ENCODE measurements at regions not wholly inside any gene's neighbourhood (a gene's known extent, or its start where the extent isn't known, plus 50 kb on each side); places are given as distances from the start of the nearest gene placed in this dataset.

- no peak overlapping the region for H2BK12ac ChIP-seq (ENCODE audit: low read length)
- H3K27ac ChIP-seq (ENCODE audit: low read depth, low read length) = no peak overlapping the region
- H3K79me1 ChIP-seq (ENCODE audit: low read length) = no peaks in the 10 kb centered on the region
- H3K18ac ChIP-seq (ENCODE audit: low read length) = no peak overlapping the region
- no peak overlapping the region for H3K23ac ChIP-seq (ENCODE audit: low read length)
- H2AFZ ChIP-seq (ENCODE audit: insufficient read depth, low read length, poor library complexity) = no peak overlapping the region
- no peak overlapping the region for H4K91ac ChIP-seq (ENCODE audit: low read depth, low read length)
- H3K9ac ChIP-seq (ENCODE audit: low read length) = no peak overlapping the region
- no peak overlapping the region for H3K4me3 ChIP-seq (ENCODE audit: low read depth, low read length)
- H3K36me3 ChIP-seq (ENCODE audit: control insufficient read depth in 1 of 2, insufficient read depth in 2 of 2, low read length in 2 of 2) = no peaks in the 10 kb centered on the region
- H3K9me3 ChIP-seq (ENCODE audit: insufficient read depth, low read depth, low read length) = peaks cover 3% of the 10 kb centered on the region
- no peak overlapping the region for H2BK5ac ChIP-seq (ENCODE audit: low read depth, low read length, poor library complexity)
- H3K4ac ChIP-seq (ENCODE audit: low read depth, low read length) = no peak overlapping the region
- no peaks in the 10 kb centered on the region for H3K79me2 ChIP-seq (ENCODE audit: control insufficient read depth, insufficient read depth, low read length, poor library complexity)
- H3K14ac ChIP-seq (ENCODE audit: low read length) = no peak overlapping the region
- H2AK5ac ChIP-seq (ENCODE audit: low read length) = no peak overlapping the region
- no peak for DNase-seq
- no CpG with 5 or more reads among the region's 6 CpGs for WGBS (ENCODE audit: extremely low coverage, insufficient coverage, insufficient read length)
- H3K4me2 ChIP-seq (ENCODE audit: low read length) = no peak overlapping the region
- H2BK120ac ChIP-seq (ENCODE audit: insufficient read depth, low read length, poor library complexity) = no peak overlapping the region
- H3K4me1 ChIP-seq (ENCODE audit: control insufficient read depth in 1 of 2, insufficient read depth in 2 of 2, low read length in 2 of 2) = no peaks in the 10 kb centered on the region
- H4K12ac ChIP-seq (ENCODE audit: low read depth, low read length) = no peak overlapping the region
- H4K8ac ChIP-seq (ENCODE audit: low read depth, low read length) = no peak overlapping the region
- H3K27me3 ChIP-seq (ENCODE audit: insufficient read depth, low read length) = no peaks in the 10 kb centered on the region
These were observed 135.3 kb upstream of the NEDD9 start for GRCh38 chr6:11367638-11368199.

- Histone ChIP-seq H3K4me1 (ENCODE audit: control insufficient read depth in 1 of 2, insufficient read depth in 2 of 2, low read length in 2 of 2) (no peaks in the 10 kb centered on the region), H2BK12ac (ENCODE audit: low read length) (no peak overlapping the region), H2BK120ac (ENCODE audit: insufficient read depth, low read length, poor library complexity) (no peak overlapping the region), H3K27ac (ENCODE audit: low read depth, low read length) (no peak overlapping the region), H3K23ac (ENCODE audit: low read length) (no peak overlapping the region), H3K4me2 (ENCODE audit: low read length) (no peak overlapping the region), H4K8ac (ENCODE audit: low read depth, low read length) (no peak overlapping the region), H3K79me2 (ENCODE audit: control insufficient read depth, insufficient read depth, low read length, poor library complexity) (no peaks in the 10 kb centered on the region), H2AK5ac (ENCODE audit: low read length) (no peak overlapping the region), H3K27me3 (ENCODE audit: insufficient read depth, low read length) (no peaks in the 10 kb centered on the region), H3K9ac (ENCODE audit: low read length) (no peak overlapping the region), H4K91ac (ENCODE audit: low read depth, low read length) (no peak overlapping the region), H2BK5ac (ENCODE audit: low read depth, low read length, poor library complexity) (no peak overlapping the region), H3K4ac (ENCODE audit: low read depth, low read length) (no peak overlapping the region), H3K18ac (ENCODE audit: low read length) (no peak overlapping the region), H4K12ac (ENCODE audit: low read depth, low read length) (no peak overlapping the region), H3K79me1 (ENCODE audit: low read length) (no peaks in the 10 kb centered on the region), H3K9me3 (ENCODE audit: insufficient read depth, low read depth, low read length) (peaks cover 3% of the 10 kb centered on the region), H3K36me3 (ENCODE audit: control insufficient read depth in 1 of 2, insufficient read depth in 2 of 2, low read length in 2 of 2) (no peaks in the 10 kb centered on the region), H2AFZ (ENCODE audit: insufficient read depth, low read length, poor library complexity) (no peak overlapping the region), H3K14ac (ENCODE audit: low read length) (no peak overlapping the region), H3K4me3 (ENCODE audit: low read depth, low read length) (no peak overlapping the region)
- no peak for DNase-seq
- no CpG with 5 or more reads among the region's 4 CpGs for WGBS (ENCODE audit: extremely low coverage, insufficient coverage, insufficient read length)
These were observed 134.6 kb upstream of the NEDD9 start for GRCh38 chr6:11366934-11367637.

- Histone ChIP-seq H3K23ac (ENCODE audit: low read length) (no peak overlapping the region), H3K4me1 (ENCODE audit: control insufficient read depth in 1 of 2, insufficient read depth in 2 of 2, low read length in 2 of 2) (no peaks in the 10 kb centered on the region), H3K79me2 (ENCODE audit: control insufficient read depth, insufficient read depth, low read length, poor library complexity) (no peaks in the 10 kb centered on the region), H3K27me3 (ENCODE audit: insufficient read depth, low read length) (no peaks in the 10 kb centered on the region), H4K12ac (ENCODE audit: low read depth, low read length) (no peak overlapping the region), H3K18ac (ENCODE audit: low read length) (no peak overlapping the region), H3K9me3 (ENCODE audit: insufficient read depth, low read depth, low read length) (peaks cover 3% of the 10 kb centered on the region), H3K27ac (ENCODE audit: low read depth, low read length) (no peak overlapping the region), H2BK120ac (ENCODE audit: insufficient read depth, low read length, poor library complexity) (no peak overlapping the region), H3K14ac (ENCODE audit: low read length) (no peak overlapping the region), H3K4me3 (ENCODE audit: low read depth, low read length) (no peak overlapping the region), H3K4ac (ENCODE audit: low read depth, low read length) (no peak overlapping the region), H3K9ac (ENCODE audit: low read length) (no peak overlapping the region), H3K36me3 (ENCODE audit: control insufficient read depth in 1 of 2, insufficient read depth in 2 of 2, low read length in 2 of 2) (no peaks in the 10 kb centered on the region), H2BK12ac (ENCODE audit: low read length) (no peak overlapping the region), H4K8ac (ENCODE audit: low read depth, low read length) (no peak overlapping the region), H3K4me2 (ENCODE audit: low read length) (no peak overlapping the region), H2BK5ac (ENCODE audit: low read depth, low read length, poor library complexity) (no peak overlapping the region), H2AK5ac (ENCODE audit: low read length) (no peak overlapping the region), H2AFZ (ENCODE audit: insufficient read depth, low read length, poor library complexity) (no peak overlapping the region), H4K91ac (ENCODE audit: low read depth, low read length) (no peak overlapping the region), H3K79me1 (ENCODE audit: low read length) (no peaks in the 10 kb centered on the region)
- WGBS (ENCODE audit: extremely low coverage, insufficient coverage, insufficient read length) = no CpG with 5 or more reads among the region's 7 CpGs
- no peak for DNase-seq
These were observed 133.9 kb upstream of the NEDD9 start for GRCh38 chr6:11366183-11366933.

GRCh38 chr6:11364971-11365397, 132.5 kb upstream of the NEDD9 start:
- Histone ChIP-seq H2AFZ (ENCODE audit: insufficient read depth, low read length, poor library complexity) (no peak overlapping the region), H3K4me2 (ENCODE audit: low read length) (no peak overlapping the region), H3K23ac (ENCODE audit: low read length) (no peak overlapping the region), H3K18ac (ENCODE audit: low read length) (no peak overlapping the region), H3K27ac (ENCODE audit: low read depth, low read length) (no peak overlapping the region), H3K9ac (ENCODE audit: low read length) (no peak overlapping the region), H2BK5ac (ENCODE audit: low read depth, low read length, poor library complexity) (no peak overlapping the region), H2AK5ac (ENCODE audit: low read length) (no peak overlapping the region), H4K91ac (ENCODE audit: low read depth, low read length) (no peak overlapping the region), H3K79me2 (ENCODE audit: control insufficient read depth, insufficient read depth, low read length, poor library complexity) (no peaks in the 10 kb centered on the region), H3K79me1 (ENCODE audit: low read length) (no peaks in the 10 kb centered on the region), H3K27me3 (ENCODE audit: insufficient read depth, low read length) (no peaks in the 10 kb centered on the region), H3K4me3 (ENCODE audit: low read depth, low read length) (no peak overlapping the region), H2BK120ac (ENCODE audit: insufficient read depth, low read length, poor library complexity) (no peak overlapping the region), H4K12ac (ENCODE audit: low read depth, low read length) (no peak overlapping the region), H3K36me3 (ENCODE audit: control insufficient read depth in 1 of 2, insufficient read depth in 2 of 2, low read length in 2 of 2) (no peaks in the 10 kb centered on the region), H2BK12ac (ENCODE audit: low read length) (no peak overlapping the region), H3K4ac (ENCODE audit: low read depth, low read length) (no peak overlapping the region), H3K4me1 (ENCODE audit: control insufficient read depth in 1 of 2, insufficient read depth in 2 of 2, low read length in 2 of 2) (no peaks in the 10 kb centered on the region), H3K14ac (ENCODE audit: low read length) (no peak overlapping the region), H3K9me3 (ENCODE audit: insufficient read depth, low read depth, low read length) (no peaks in the 10 kb centered on the region), H4K8ac (ENCODE audit: low read depth, low read length) (no peak overlapping the region)
- peak in 1 of 2 donors; percentile 33 for DNase-seq
- WGBS (ENCODE audit: extremely low coverage, insufficient coverage, insufficient read length) = no CpG with 5 or more reads among the region's 5 CpGs
